H1 (cell line): ENCODE measurements at regions not wholly inside any gene's neighbourhood (a gene's known extent, or its start where the extent isn't known, plus 50 kb on each side); places are given as distances from the start of the nearest gene placed in this dataset.

ENCODE experiments used
- BACH1 ChIP-seq: IDR thresholded peaks from 2 replicates; pipeline ENCODE4 v1.6.1; 2012; ENCODE audit warnings: low read length, improper control_type of control experiment
- CHD1 ChIP-seq: IDR thresholded peaks from 2 replicates; pipeline ENCODE4 v1.6.1; 2012; ENCODE audit warnings: low read depth, low read length, improper control_type of control experiment
- EP300 ChIP-seq, 2 experiments: IDR thresholded peaks; 1 replicate in 1 of 2; 2 replicates in 1 of 2; pipeline ENCODE4 v1.6.1; 2011 to 2012; ENCODE audit warnings: low read depth in 2 of 2, low read length in 2 of 2, mild to moderate bottlenecking in 2 of 2, borderline replicate concordance in 1 of 2, inconsistent platforms in 1 of 2, moderate library complexity in 1 of 2
- EZH2 ChIP-seq: fragments of 200-600 bp; sonication (generic); IDR thresholded peaks from 2 replicates; pipeline ENCODE4 v1.7.1; 2012; ENCODE audit warnings: low read depth, mild to moderate bottlenecking, moderate library complexity, low read length, inconsistent platforms; ENCODE audit not compliant: severe bottlenecking
- KDM1A ChIP-seq: fragments of 200-600, 300-600 bp; sonication (generic); IDR thresholded peaks from 2 replicates; pipeline ENCODE4 v1.7.1; 2016; ENCODE audit warnings: mild to moderate bottlenecking, low read length, borderline replicate concordance
- POLR2A ChIP-seq, 2 experiments: IDR thresholded peaks; 1 replicate in 1 of 2; 2 replicates in 1 of 2; pipeline ENCODE4 v1.6.1; 2011; ENCODE audit warnings: low read depth in 2 of 2, low read length in 2 of 2, mild to moderate bottlenecking in 2 of 2; ENCODE audit errors: control extremely low read depth in 1 of 2
- POU5F1 ChIP-seq: IDR thresholded peaks from 2 replicates; pipeline ENCODE4 v1.6.1; 2011; ENCODE audit warnings: low read depth, mild to moderate bottlenecking, low read length, moderate library complexity
- RAD21 ChIP-seq, 2 experiments: IDR thresholded peaks in 1 of 2; conservative IDR thresholded peaks in 1 of 2; 2 replicates each; pipeline ENCODE4 v1.6.1; 2011; ENCODE audit warnings: low read depth in 2 of 2, low read length in 2 of 2, improper control_type of control experiment in 1 of 2, inconsistent platforms in 1 of 2, mild to moderate bottlenecking in 1 of 2, moderate library complexity in 1 of 2
- SP2 ChIP-seq: IDR thresholded peaks from 2 replicates; pipeline ENCODE4 v1.6.1; 2012; ENCODE audit warnings: mild to moderate bottlenecking, low read length, inconsistent platforms
- YY1 ChIP-seq: IDR thresholded peaks from 2 replicates; pipeline ENCODE4 v1.6.1; 2011; ENCODE audit warnings: low read depth, mild to moderate bottlenecking, low read length
- ZNF274 ChIP-seq: IDR thresholded peaks from 2 replicates; pipeline ENCODE4 v1.7.0; 2012; ENCODE audit warnings: low read length, borderline replicate concordance; ENCODE audit errors: extremely low read depth
- TF ChIP-seq, protein P1 (sequence below), 3 experiments: IDR thresholded peaks; 1 replicate in 2 of 3; 2 replicates in 1 of 3; pipeline versions ENCODE4 v1.5.1 to v1.6.1; 2011; ENCODE audit warnings: low read length in 3 of 3, mild to moderate bottlenecking in 3 of 3, inconsistent platforms in 2 of 3, low read depth in 1 of 3, moderate library complexity in 1 of 3; ENCODE audit not compliant: insufficient read depth in 1 of 3; ENCODE audit errors: control extremely low read depth in 1 of 3

DNA sequence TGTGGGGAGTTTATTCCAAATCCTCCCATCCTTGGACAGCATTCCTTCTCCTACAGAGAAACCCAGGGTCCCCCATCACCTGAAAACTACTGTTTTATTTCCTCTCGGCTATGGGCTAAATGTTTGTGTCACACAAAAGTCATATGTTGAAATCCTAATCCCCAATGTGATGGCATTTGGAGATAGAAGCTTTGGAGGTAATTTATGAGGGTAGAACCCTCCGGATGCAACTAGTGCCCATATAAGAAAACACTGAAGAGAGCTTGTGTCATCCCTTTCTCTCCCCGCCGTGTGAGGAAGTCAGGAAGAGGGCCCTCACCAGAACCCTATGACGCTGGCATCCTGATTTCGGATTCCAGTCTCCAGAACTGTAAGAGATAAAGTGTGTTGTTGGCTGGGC, 127.8 kb upstream of the NOCT start:
- TF ChIP-seq, protein P1, sequence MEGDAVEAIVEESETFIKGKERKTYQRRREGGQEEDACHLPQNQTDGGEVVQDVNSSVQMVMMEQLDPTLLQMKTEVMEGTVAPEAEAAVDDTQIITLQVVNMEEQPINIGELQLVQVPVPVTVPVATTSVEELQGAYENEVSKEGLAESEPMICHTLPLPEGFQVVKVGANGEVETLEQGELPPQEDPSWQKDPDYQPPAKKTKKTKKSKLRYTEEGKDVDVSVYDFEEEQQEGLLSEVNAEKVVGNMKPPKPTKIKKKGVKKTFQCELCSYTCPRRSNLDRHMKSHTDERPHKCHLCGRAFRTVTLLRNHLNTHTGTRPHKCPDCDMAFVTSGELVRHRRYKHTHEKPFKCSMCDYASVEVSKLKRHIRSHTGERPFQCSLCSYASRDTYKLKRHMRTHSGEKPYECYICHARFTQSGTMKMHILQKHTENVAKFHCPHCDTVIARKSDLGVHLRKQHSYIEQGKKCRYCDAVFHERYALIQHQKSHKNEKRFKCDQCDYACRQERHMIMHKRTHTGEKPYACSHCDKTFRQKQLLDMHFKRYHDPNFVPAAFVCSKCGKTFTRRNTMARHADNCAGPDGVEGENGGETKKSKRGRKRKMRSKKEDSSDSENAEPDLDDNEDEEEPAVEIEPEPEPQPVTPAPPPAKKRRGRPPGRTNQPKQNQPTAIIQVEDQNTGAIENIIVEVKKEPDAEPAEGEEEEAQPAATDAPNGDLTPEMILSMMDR (IDR thresholded peaks at IDR 0.05; ENCODE audit: control extremely low read depth in 1 of 3, insufficient read depth in 1 of 3, low read depth in 1 of 3, low read length in 3 of 3): no peak
- TF ChIP-seq POLR2A (IDR thresholded peaks at IDR 0.05; ENCODE audit: control extremely low read depth in 1 of 2, low read depth in 2 of 2, low read length in 2 of 2) (no peak), ZNF274 (no peak), POU5F1 (no peak), EP300 (IDR thresholded peaks at IDR 0.05; ENCODE audit: borderline replicate concordance in 1 of 2, low read depth in 2 of 2, low read length in 2 of 2) (no peak), CHD1 (no peak), YY1 (no peak), KDM1A (no peak), EZH2 (no peak), BACH1 (no peak), SP2 (no peak), RAD21 (IDR thresholded peaks at IDR 0.05 in 1 of 2, conservative IDR thresholded peaks at IDR 0.05 in 1 of 2; ENCODE audit: low read depth in 2 of 2, low read length in 2 of 2) (no peak)
